Dendritic cell treated with granulocyte-macrophage colony-stimulating factor and Interleukin-4, amounts not matched to agents 40 ng/mL and 50 ng/mL, for 4 days (primary cell): ENCODE measurements at regions not wholly inside any gene's neighbourhood (a gene's known extent, or its start where the extent isn't known, plus 50 kb on each side); places are given as distances from the start of the nearest gene placed in this dataset.

Experiments used
- H3K27ac Mint-ChIP-seq: one replicate; pipeline ENCODE4 v1.8.0; 2022; ENCODE audit warnings: mild to moderate bottlenecking, mixed read lengths
- H3K27me3 Mint-ChIP-seq: one replicate; pipeline ENCODE4 v1.8.0; 2022; ENCODE audit warnings: mild to moderate bottlenecking, mixed read lengths
- H3K36me3 Mint-ChIP-seq: one replicate; pipeline ENCODE4 v1.8.0; 2022; ENCODE audit warnings: low read depth, mixed read lengths
- H3K4me1 Mint-ChIP-seq: one replicate; pipeline ENCODE4 v1.8.0; 2022; ENCODE audit warnings: low read depth, mixed read lengths
- H3K4me3 Mint-ChIP-seq: one replicate; pipeline ENCODE4 v1.8.0; 2022; ENCODE audit warnings: mild to moderate bottlenecking, moderate library complexity, mixed read lengths
- H3K9me3 Mint-ChIP-seq: one replicate; pipeline ENCODE4 v1.8.0; 2022; ENCODE audit warnings: mixed read lengths
- intact Hi-C: fragments of 100-400 bp; cut with micrococcal nuclease; formaldehyde crosslinking; loops from one replicate; pipeline ENCODE4 v1.15.0; 2022

DNA sequence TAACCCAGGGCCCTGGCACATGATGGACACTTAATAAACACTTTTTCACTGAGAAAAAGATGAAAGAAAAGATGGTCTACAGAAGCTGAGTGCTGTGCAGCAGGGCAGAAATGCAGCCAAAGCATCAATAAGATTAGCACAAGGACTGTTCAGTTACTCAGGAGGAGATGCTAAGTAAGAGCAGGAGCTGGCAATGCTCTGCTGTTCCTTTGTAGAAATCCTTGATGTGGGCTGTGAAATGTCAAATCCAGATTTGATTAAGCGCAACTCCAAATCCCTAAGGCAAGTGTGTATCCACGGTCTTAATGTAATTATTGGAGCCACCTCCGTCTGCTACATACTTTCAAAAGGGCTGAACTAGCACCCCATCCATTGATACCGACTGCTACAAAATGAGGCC, 151.8 kb upstream of the BTG1 start:
- peaks cover 10% of the 10 kb centered on the region for H3K4me1 Mint-ChIP-seq
- peaks cover 2% of the 10 kb centered on the region for H3K27me3 Mint-ChIP-seq
- H3K36me3 Mint-ChIP-seq = no peaks in the 10 kb centered on the region
- H3K9me3 Mint-ChIP-seq = no peaks in the 10 kb centered on the region
- no peak overlapping the region for H3K27ac Mint-ChIP-seq
- H3K4me3 Mint-ChIP-seq = no peak overlapping the region
- intact Hi-C loops = loop anchor here (10.0 kb wide), 1 partner anchor 153 kb away; the partner anchor contains the start of gene BTG1

DNA sequence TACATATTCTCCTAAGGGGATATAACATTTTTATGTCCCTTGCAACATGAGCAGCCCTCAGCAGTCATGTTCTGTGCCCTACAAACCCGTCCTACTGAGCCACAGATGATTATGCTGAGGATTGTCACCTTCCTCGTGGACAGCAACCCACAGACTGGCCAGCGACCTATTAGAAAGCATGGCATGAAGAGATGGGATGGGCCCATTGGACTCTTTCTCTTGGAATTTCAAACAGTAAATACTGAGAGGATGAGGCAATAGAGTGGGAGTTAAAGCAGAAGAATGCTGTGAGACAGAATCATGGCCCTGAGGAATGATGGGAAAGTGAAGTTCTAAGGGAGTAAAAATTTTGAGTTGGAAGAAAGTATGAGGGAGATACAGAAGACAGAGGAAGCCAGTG, 149.9 kb upstream of the BTG1 start:
- H3K27ac Mint-ChIP-seq = peak overlapping the region; percentile 10
- no peak overlapping the region for H3K4me3 Mint-ChIP-seq
- no peaks in the 10 kb centered on the region for H3K36me3 Mint-ChIP-seq

DNA sequence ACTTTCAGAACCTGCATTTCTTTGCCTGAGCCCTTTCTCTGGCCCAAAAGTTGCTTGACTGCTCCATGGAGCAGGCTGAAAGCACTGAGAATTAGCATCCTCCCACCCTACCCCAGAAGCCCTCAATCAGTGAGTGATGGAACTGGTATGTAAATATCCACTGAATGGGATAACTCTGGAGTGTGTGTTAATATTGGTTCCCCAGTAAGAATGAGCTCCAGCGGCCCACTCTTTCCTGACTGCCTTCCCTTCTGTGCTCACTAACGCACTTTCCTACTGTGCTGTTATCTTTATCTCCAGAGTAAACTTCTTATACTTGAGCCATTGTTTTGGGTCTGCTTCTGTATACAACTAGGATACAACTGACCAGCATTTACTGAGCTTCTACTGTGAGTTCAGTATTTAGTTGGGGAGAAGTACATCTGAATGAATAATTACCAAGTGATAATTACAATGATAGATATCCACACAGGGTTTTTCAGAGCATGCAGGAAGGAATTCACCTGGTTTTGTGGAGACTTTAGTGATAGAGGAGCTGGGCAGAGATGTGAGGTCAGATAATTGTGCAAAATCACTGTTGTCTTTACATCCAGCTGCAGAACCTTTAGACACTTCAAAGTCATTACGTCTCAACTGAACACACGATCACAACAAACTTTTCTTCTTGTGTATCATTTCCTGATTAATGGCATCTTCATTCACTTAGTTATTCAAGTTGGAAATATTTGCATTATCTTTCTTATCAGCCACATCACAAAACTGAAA, 149.2 kb upstream of the BTG1 start:
- intact Hi-C loops = loop anchor here (10.0 kb wide), 1 partner anchor 150 kb away; the partner anchor contains the start of gene BTG1
- Mint-ChIP-seq H3K27me3 (peaks cover 2% of the 10 kb centered on the region), H3K9me3 (no peaks in the 10 kb centered on the region)

More for the DNA sequence above, 149.9 kb upstream of the BTG1 start:
- intact Hi-C loops = loop anchor here (10.0 kb wide), 1 partner anchor 151 kb away; the partner anchor contains the start of gene BTG1
- no peaks in the 10 kb centered on the region for H3K9me3 Mint-ChIP-seq
- H3K4me1 Mint-ChIP-seq = peaks cover 10% of the 10 kb centered on the region
- H3K27me3 Mint-ChIP-seq = peaks cover 2% of the 10 kb centered on the region

DNA sequence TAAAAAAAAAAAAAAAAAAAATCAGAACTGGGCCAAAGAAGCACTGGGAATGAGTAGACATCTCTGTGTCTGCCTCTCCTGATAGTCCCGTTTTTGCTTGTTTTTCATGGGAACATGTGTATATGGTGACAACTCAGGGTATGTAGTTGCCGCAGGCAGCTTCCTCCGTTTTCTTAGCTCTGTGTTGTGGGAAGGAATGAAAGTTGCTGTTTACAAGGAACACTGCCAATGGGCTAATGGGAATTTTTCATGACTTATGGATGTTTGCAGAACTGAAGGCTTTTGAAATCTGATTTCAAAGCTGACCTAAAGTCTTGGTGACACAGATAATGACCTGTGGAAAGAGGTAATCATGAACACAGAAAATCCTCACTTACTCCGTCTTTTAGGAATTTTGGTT, 146.4 kb upstream of the BTG1 start:
- Mint-ChIP-seq H3K27ac (no peak overlapping the region), H3K4me3 (no peak overlapping the region), H3K27me3 (peaks cover 2% of the 10 kb centered on the region), H3K4me1 (peaks cover 10% of the 10 kb centered on the region), H3K36me3 (no peaks in the 10 kb centered on the region), H3K9me3 (no peaks in the 10 kb centered on the region)
- intact Hi-C loops = loop anchor here (10.0 kb wide), 1 partner anchor 147 kb away; the partner anchor contains the start of gene BTG1

More for the DNA sequence above, 149.2 kb upstream of the BTG1 start:
- Mint-ChIP-seq H3K36me3 (no peaks in the 10 kb centered on the region), H3K27ac (no peak overlapping the region), H3K4me1 (peaks cover 10% of the 10 kb centered on the region), H3K4me3 (no peak overlapping the region)

DNA sequence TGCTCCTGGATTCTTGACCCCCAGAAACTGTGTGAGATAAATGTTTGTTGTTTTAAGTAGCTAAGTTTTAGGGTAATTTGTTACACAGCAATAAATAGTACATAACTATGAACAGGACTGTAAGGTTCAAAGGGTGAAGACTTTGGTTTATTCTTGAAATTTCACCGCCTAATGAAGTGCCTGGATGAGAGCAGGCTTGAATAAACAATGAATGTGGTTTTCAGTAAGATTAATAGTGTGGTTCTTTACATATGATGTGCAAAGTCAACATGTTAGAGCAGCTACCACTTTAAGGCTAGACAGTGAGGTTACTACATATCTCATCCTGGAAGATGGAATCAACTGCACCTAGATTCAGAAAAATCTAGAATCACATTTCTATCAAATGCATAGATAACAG, 145.2 kb upstream of the BTG1 start:
- H3K36me3 Mint-ChIP-seq = no peaks in the 10 kb centered on the region
- no peak overlapping the region for H3K27ac Mint-ChIP-seq
- intact Hi-C loops = loop anchor here (10.0 kb wide), 1 partner anchor 146 kb away; the partner anchor contains the start of gene BTG1
- H3K4me3 Mint-ChIP-seq = no peak overlapping the region
- no peaks in the 10 kb centered on the region for H3K9me3 Mint-ChIP-seq
- peaks cover 5% of the 10 kb centered on the region for H3K4me1 Mint-ChIP-seq
- H3K27me3 Mint-ChIP-seq = no peaks in the 10 kb centered on the region

DNA sequence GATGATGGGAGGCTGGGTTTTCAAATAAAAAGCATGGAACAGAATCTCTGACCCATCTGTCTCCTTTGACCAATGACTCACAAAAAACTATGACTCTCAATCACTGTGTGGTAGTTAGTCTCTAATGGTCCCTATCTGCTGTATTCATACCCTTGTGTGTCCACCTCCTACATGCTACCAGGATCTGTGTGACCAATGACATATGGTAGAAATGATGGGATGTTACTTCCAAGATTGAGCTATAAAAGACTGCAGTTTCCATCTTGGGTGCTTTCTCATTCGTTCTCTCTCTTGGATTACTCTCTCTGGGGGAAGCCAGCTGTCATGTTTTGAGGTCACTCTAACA, 144.7 kb upstream of the BTG1 start:
- Mint-ChIP-seq H3K36me3 (no peaks in the 10 kb centered on the region), H3K27me3 (no peaks in the 10 kb centered on the region), H3K27ac (no peak overlapping the region), H3K4me1 (no peaks in the 10 kb centered on the region), H3K9me3 (no peaks in the 10 kb centered on the region), H3K4me3 (no peak overlapping the region)
- intact Hi-C loops = loop anchor here (10.0 kb wide), 1 partner anchor 146 kb away; the partner anchor contains the start of gene BTG1

DNA sequence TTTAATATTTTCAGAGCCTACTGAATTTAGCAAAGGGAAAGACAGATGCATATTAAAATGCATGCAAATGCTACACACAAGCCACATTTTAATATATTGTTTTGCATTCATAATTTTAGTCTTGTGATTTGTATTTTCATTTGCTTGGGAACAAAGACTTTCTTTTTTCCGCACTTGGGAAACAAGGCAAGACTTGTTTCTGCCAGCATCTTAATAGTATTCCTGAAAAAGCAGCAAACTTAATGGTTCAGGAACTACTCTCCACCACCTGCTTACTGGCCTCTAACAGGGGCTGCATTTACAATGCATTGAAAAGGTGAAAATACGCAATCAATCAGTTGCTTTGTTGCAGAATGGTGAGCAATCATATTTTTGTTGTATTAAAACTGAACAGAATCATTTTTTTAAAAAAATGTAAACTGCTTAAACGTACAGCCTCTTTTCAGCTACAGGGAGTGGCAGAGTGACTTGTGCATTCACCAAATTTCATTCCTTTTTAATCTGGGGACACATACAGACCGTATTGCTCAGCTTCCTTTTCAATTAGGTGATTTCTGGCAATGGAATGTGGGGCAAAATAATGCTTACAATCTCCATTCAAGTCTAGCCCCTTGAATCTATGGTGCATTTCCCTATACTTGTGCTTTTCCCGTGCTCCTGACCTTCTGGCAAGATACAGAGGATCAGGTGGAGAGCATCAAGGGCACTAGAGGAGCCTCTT, 144.1 kb upstream of the BTG1 start:
- H3K4me1 Mint-ChIP-seq = no peaks in the 10 kb centered on the region
- H3K27ac Mint-ChIP-seq = no peak overlapping the region
- H3K27me3 Mint-ChIP-seq = no peaks in the 10 kb centered on the region
- no peaks in the 10 kb centered on the region for H3K36me3 Mint-ChIP-seq
- intact Hi-C loops = loop anchor here (10.0 kb wide), 1 partner anchor 145 kb away; the partner anchor contains the start of gene BTG1
- no peak overlapping the region for H3K4me3 Mint-ChIP-seq
- H3K9me3 Mint-ChIP-seq = no peaks in the 10 kb centered on the region

DNA sequence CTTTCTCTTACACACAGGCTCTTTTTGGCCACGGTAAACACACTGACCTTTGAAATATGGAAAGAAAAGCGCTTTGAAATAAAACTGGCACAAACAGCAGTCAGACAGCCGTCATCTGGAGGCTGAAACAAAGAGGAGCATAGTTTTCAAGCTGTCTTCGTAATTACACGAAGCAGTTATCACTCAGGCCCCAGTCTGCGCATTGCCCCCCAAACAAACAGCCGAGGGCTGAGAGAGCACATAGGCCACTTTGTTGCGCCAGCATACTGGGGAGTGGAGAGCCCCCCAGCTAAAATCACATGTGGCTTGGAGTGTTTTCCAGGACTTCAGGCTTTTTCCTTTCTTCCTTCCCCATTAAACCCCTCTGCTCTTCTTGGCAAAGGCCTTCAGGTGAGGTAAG, 142.9 kb upstream of the BTG1 start:
- Mint-ChIP-seq H3K36me3 (no peaks in the 10 kb centered on the region), H3K4me3 (no peak overlapping the region), H3K27me3 (no peaks in the 10 kb centered on the region), H3K9me3 (no peaks in the 10 kb centered on the region), H3K27ac (no peak overlapping the region), H3K4me1 (no peaks in the 10 kb centered on the region)
- intact Hi-C loops = no loop called here

DNA sequence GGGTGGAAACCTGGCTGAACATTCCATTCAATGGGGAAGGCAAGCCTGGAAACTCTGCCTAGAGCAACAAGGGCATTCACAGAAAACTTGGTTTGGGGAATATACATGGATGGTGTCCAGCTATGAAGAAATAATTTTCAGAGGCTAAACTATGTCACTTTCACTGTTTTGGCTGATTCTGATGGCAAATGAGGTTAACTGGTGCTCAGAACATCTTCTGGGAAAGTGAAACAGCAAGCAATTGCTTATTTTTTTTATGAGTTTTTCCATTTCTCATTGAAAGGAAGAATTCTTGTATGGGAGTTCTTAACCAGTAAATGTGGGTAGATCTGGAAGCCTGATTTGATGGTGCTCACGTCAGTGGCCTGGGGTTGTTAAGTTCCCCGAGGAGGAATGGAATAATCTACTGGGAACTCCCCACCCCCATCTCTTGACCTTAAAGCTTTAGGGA, 132.8 kb upstream of the BTG1 start:
- H3K27ac Mint-ChIP-seq = no peak overlapping the region
- intact Hi-C loops = no loop called here
- no peak overlapping the region for H3K4me3 Mint-ChIP-seq
- no peaks in the 10 kb centered on the region for H3K27me3 Mint-ChIP-seq
- H3K9me3 Mint-ChIP-seq = no peaks in the 10 kb centered on the region
- no peaks in the 10 kb centered on the region for H3K36me3 Mint-ChIP-seq
- peaks cover 14% of the 10 kb centered on the region for H3K4me1 Mint-ChIP-seq

DNA sequence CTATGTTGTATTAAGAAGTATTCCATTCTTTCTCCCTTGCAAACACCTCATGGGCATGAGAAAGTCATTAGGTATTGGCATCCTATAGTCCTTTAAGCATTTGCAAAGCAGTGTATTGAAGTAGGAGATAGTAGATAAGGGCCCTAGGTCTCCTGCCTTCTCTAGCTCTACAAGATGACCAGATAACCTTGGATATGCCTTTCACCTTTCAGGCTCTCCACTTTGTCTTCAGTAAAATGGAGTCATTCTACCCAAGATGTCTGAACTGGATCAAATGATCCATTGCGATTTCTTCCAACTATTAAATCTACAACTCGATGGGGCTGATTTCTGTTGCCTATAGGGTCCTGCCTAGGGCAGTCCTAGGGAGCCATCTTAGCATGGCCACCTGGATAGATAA, 132.1 kb upstream of the BTG1 start:
- Mint-ChIP-seq H3K27ac (no peak overlapping the region), H3K27me3 (no peaks in the 10 kb centered on the region), H3K4me1 (peaks cover 14% of the 10 kb centered on the region), H3K9me3 (no peaks in the 10 kb centered on the region), H3K36me3 (no peaks in the 10 kb centered on the region), H3K4me3 (no peak overlapping the region)
- intact Hi-C loops = no loop called here

DNA sequence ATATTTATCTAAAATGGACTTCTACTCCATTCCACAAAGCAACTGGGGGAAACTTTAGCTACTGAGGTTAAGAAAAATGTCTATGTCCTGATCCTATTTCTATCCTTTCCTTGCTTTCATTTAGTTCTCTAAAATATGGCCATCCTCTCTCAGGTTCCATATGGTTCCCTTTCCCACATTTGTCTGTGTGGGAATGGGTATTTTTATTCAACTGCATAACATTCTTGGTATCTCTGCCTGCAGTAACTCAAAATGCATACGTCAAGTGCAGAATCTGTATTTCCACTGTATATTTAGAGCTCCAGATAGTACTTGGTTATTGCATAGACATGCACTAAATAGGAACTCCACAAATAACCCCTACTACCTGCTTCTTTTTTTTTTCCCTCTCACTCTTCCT, 130.6 kb upstream of the BTG1 start:
- intact Hi-C loops = no loop called here
- Mint-ChIP-seq H3K27me3 (no peaks in the 10 kb centered on the region), H3K4me3 (no peak overlapping the region), H3K4me1 (peaks cover 14% of the 10 kb centered on the region), H3K27ac (no peak overlapping the region), H3K9me3 (no peaks in the 10 kb centered on the region), H3K36me3 (no peaks in the 10 kb centered on the region)

DNA sequence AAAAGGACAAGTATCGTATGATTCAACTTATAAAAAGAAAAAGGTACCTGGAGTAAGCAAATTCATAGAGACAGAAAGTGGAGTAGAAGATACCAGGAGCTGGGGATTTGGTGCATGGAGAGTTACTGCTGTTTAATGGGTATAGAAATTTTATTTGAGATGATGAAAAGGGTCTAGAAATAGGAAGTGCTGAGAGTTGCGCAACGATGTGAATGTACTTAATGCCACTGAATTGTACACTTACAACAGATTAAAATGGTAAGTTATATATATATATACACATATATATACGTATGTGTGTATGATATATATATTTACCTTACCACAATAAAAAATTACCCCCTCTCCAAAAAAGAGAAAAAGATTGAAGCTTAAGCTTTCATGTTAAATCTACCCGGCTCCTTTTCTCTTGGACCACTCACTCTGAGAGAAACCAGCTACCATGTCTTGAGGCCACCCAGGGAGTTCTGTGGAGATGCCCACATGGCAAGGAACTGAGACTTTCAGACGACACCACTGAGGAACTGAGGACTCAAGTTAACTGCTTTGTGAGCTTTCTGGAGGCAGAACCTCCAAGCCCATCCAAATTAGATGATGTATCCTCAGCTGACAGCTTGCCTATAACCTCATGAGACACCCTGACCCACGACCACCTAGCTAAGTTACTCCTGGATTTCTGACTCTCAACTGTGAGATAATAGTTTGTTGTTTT, 130.0 kb upstream of the BTG1 start:
- no peaks in the 10 kb centered on the region for H3K36me3 Mint-ChIP-seq
- H3K9me3 Mint-ChIP-seq = no peaks in the 10 kb centered on the region
- H3K4me1 Mint-ChIP-seq = peaks cover 14% of the 10 kb centered on the region
- no peak overlapping the region for H3K27ac Mint-ChIP-seq
- intact Hi-C loops = no loop called here
- H3K27me3 Mint-ChIP-seq = no peaks in the 10 kb centered on the region
- no peak overlapping the region for H3K4me3 Mint-ChIP-seq

DNA sequence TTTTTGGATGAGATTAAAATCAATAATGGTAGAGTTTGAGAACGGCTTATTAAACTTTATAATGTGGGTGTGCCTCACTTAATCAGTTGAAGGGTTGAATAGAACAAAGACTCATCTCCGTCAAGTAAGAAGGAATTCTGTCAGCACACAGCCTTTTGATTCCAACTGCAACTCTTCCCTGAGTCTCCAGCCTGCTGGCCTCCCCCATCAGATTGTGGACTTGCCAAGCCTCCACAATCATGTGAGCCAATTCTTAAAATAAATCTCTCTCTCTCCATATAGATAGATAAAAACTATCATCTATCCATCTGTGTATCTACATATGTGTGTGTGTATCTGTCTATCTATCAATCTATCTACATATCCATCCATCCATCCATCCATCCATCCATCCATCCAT, 127.4 kb upstream of the BTG1 start:
- no peak overlapping the region for H3K27ac Mint-ChIP-seq

More for the DNA sequence above, 127.4 kb upstream of the BTG1 start:
- no peaks in the 10 kb centered on the region for H3K36me3 Mint-ChIP-seq
- intact Hi-C loops = no loop called here
- H3K4me1 Mint-ChIP-seq = peaks cover 14% of the 10 kb centered on the region
- no peaks in the 10 kb centered on the region for H3K9me3 Mint-ChIP-seq
- H3K4me3 Mint-ChIP-seq = no peak overlapping the region
- no peaks in the 10 kb centered on the region for H3K27me3 Mint-ChIP-seq
